Stimulated activated CD8-positive, alpha-beta memory T cell treated with anti-CD3 and anti-CD28 coated beads, Interleukin-7, amount 100 ng/mL, for 24 hours (primary cell): ENCODE measurements at regions not wholly inside any gene's neighbourhood (a gene's known extent, or its start where the extent isn't known, plus 50 kb on each side); places are given as distances from the start of the nearest gene placed in this dataset.
A peak's percentile ranks its signal among the peaks of the same experiment; 100 is the strongest.
"Not testable (repeated sequence)": the region's sequence is repeated elsewhere in the genome, so short reads cannot be mapped to it uniquely, and the experiment has no call there.

Experiments
- DNase-seq: peaks from one replicate; pipeline ENCODE4 v3.0.0-alpha.2; 2020; ENCODE audit warnings: low read depth

DNA sequence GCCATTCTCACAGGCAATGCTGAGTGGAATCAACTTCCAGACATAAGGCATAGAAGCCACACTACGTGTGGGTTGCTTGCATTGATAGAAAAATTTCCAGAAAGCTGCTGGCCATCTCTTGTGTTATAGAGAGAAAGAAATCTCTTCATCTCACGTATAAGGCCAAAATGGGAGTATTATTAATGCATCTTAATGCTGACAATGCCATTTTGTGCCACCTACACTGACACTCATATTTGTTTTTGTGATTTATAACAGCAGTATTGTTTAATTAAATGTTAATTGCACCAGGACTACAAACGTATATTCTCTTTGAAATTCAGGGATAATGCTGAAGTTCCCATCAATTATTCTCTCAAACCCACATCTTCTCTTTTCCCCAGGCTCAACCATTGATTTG lies 56.1 kb upstream of the TMEM132D start:
- DNase-seq = no peak

DNA sequence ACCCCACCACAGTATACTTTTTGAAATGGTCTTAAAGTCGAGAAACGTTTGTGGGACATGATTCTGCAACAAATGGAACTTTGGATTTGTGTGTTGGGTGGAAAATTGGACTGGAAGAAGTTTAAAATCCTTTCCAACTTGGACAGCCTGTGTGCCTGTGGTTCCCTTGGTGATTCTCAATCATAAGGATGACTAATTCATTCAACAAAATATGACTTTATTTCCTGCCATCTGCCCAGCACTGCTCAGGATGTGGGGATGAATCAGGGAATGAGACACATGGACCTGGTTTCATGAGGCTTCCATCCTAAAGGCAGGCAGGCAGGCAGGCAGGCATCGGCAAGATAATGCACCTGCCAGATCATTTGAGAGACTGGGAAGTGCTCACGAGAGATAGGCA lies 57.3 kb upstream of the TMEM132D start:
- no peak for DNase-seq

DNA sequence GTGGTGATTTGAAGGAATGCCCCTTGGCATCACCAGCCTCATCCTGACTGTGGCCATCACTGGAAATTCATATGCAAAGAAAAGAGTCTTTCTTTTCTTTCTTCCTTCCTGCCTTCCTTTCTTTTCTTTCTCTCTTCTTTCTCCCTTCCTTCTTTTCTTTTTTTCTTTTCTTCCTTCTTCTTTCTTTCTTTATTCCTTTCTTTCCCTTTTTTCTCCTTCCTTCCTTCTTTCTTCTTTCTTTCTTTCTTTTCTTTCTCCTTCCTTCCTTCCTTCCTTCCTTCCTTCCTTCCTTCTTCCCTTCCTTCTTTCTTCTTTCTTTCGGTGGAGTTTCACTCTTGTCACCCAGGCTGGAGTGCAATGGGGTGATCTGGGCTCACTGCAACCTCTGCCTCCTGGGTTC lies 58.0 kb upstream of the TMEM132D start:
- no peak for DNase-seq

DNA sequence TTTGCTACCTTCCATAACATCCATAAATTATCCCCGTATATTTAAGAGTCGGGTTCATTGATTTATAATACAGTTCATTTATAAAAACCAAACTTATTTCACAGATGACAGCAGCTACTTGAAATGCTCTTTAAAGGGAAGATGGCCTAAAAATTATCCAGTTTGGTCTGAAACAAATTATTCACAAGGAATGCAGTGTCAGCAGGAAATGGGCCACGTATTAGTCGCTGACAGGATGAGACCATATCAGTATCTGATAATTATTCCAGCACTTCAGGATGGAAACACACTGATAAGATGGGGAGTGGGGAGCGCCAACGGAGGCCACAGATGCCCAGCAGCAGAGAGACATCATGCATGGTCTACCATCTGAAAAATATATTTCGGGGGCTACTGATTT lies 60.5 kb upstream of the TMEM132D start:
- no peak for DNase-seq

DNA sequence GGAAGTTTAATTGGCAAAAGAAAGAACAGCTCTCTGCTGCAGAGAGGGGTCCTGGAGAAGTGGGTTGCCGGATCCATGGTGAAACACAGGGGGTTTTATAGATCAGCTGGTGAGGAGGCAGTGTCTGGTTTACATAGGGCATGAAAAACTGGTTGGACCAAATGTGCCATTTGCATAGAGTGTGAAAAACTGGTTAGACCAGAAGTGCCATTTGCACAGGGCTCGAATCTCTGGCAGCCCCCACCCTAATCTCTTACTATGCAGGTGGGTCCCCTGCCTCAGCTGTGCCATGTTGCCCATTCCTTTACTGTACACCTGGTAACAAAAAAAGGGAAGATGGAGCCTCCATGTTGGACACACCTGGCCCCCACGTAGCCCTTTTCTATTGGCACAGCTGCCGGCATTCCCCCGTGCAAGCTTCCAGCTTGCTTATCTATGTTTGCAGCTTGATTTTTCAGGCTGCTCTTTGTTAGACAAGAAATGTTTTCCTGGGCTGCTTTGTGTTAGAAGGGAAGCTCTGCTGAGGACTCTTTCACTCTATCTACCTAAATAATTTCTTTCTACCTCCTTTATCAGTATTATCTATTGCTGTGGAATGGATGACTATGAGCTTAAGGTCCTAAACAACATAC lies 61.1 kb upstream of the TMEM132D start:
- no peak for DNase-seq

DNA sequence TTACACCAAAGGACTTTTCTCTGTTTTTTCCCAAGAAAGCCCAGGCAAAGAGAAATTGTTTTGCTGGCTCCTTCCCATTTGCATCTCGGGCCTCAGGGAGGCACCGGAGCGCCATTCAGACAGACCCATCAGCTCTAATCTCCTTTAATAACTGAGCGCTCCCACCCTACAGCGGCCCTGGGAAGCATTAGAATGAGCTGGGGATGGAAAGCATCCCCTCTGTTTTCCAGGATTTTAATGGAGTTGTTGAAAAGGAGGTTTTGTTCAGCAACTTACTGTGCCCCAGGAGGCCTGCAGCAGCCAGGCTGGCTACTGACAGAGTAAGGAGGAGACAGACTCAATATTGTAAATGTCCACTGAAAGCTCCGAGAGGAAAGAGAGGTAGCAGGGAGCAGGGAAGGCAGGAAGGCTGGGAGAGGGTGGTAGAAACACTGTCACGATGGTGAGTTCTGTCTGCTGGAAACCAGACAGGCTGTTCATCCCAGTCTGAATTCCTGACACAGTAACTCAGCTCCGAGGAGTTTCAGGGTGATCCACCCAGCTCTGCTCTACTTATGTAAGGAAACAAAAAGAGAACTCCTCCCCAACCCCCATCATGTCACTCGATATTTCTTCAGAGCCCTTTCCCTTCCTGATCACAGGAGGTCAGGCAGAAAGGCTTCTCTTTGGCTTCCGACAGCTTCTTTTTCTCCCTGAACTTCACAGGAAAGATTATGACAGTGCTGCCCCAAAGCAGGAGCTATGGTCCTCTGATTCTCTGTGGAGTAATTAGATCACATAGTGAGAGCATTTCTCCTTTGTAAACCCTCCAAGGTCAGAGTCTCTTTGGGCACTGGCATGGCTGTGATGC lies 62.5 kb upstream of the TMEM132D start:
- DNase-seq = no peak

DNA sequence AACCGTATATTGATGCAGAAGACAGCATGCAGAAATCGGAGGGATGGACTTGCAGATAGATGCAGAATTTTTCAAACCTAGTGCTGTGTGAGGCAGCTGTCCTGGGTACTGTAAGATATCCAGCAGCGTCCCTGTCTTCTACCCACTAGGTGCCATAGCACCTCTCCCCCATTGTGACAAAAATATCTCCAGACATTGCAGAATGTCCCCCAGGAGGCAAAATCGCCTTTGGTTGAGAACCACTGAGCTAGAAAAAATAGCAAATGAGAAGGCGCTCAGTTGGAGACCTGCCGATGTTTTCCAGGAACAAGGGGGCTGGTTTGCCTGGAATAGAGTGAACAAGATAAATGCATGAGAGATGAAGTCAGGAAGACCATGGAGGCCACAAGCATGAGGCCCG lies 67.9 kb upstream of the TMEM132D start:
- DNase-seq = no peak

DNA sequence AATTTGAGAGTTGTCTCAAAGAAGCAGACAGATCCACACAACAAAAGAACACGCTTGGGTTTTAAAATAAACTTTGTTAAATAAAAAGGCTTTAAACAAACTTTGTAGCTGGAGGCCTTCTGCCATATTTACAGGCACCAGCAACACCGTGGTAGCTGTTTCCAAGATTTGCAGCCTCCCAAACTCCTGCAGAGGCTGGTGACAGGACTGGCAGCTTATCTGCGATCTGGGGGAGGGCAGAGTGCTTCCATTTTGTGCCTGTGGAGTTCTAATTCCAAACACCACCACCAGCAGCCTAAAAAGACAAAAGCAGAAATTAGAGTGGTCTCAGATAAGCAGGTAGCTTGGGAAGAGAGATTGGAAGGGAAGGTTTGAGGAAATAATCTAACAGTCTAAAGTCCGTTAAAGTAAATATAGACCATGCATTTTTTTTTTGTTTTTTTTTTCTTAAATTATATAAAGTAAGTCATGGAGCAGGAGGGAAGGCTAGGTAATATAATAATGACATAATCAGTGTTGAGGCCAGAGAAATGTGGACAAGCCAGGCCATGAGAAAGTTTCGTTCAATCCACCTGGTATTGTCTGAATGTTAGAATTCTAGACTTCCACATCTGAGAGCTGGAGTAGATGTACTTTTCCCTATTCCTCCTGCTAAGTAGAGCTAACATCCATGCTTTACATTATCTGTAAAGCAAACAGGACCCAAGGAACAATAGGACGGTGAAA lies 69.6 kb upstream of the TMEM132D start:
- DNase-seq = no peak

DNA sequence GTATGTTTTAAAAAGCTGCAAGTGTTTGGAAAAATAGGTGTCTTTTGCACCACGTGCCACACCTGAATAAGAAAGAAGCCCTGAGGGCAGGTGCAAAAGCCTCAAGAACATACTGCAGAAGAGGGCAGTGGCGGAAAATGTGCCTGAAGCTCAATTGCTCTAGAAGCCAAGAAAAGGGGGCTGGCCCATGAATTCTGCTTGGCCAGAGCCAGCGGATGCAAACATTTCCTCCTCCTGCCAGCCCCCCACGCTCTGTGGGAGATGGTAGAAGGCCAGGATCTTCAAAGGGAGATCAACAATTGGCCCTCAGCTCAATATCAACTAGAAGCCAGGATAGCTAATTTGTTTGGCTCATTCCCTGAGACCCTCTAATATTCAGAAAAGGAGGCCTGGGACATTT lies 80.3 kb upstream of the TMEM132D start:
- DNase-seq = no peak

DNA sequence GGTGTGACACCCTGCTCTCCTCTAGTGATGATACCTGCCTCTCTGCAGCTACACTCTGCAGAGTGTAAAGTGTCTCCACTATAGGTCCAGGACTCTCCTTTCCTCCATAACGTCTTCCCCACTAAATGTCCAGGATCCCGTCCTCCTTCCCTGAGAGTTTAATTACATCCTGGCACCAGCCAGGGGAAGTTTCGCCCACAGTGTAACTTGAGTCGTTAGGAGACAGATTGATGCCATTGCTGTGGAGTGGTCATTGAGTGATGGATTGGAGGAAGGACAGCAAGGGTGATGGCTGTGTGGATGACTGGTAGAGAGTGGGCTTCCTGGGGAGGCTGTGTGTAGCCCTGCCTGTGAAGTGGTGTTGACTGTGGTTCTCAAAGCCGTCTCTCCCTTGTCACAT lies 84.0 kb upstream of the TMEM132D start:
- DNase-seq = no peak

DNA sequence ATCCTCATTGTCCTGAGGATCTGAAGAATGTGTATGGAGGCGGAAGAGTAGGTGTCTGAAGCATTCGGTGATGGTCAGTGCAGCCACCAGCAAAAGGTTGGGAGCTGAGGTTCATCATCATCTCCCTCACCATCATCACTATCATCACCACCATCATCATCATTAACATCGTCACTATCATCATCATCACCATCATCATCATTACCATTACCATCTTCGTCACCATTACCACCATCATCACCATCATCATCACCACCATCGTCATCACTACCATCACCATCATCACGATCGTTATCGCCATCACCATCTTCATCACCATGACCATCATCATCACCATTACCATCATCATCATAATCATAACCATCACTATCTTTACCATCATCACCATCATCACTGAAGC lies 90.8 kb upstream of the TMEM132D start:
- no peak for DNase-seq

DNA sequence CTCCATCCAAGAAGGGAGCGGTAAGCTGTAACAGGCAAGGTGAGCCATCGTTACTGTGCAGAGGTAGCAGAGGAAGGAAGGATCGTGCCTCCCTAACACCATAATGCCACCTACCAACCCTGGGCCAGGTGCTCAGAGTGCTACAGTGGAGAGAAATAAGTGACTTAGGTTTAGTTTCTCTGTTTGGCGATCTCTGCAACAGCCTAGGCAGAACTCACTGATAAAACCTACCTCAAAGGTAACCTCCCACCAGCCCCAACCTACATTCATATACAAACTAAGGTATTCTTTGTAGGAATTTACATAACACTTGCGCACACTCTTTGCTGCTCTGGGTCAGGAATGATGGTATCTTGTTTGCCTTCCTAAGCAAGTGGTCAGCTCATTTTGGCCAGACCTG lies 93.4 kb upstream of the TMEM132D start:
- no peak for DNase-seq

DNA sequence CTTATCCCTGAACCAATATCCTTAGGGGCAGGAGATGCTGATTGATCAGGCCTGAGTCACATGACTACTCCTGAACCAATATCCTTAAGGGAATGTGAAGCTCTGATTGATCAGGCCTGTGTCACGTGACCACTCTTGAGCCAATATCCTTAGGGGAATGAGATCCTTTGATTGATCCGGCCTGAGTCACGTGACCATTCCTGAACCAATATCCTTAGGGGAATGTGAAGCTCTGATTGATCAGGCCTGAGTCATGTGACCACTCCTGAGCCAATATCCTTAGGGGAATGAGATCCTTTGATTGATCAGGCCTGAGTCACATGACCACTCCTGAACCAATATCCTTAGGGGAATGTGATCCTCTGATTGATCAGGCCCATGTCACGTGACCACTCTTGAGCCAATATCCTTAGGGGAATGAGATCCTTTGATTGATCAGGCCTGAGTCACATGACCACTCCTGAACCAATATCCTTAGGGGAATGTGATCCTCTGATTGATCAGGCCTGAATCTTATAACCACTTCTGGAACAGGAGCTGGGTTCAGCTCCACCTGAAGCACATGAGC lies 100.6 kb upstream of the TMEM132D start:
- DNase-seq = not testable (repeated sequence)

DNA sequence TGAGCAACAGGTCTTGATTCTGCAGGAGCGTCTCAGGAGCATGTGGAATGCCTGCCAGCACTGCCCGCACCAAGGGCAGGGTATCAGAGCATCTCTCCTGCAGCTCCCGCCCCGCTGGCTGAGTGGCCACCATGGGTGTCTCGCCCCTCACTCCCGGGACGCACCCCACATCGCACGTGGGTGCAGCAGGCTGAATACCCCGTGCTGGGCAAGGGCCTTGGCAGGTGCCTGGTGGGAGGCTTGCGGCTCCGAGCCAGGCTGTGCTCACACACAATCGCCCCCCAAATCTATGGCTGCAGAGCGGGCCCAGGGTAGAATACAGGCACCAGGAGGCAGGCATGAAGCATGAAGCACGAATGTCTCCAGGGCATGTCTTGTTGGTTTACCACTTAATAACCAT lies 103.9 kb upstream of the TMEM132D start:
- DNase-seq = no peak

DNA sequence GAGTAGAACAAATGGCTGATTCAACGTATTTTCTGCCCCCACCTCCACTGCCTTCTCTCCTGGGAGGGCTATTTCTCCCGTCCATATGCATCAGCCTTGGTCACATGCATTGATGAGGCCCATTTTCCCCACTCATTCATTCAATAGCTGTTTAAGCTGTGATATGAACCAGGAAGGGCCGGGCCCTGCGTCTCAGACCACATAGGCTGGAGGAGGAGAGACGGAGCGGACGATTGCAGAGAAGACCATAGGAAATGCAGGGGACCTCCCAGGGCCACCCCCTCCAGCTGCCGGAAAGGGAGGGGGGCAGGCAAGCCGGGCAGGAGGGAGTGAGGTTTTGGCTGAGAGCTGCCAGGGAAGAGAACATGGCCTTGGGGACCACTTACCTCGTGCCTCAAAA lies 104.4 kb upstream of the TMEM132D start:
- DNase-seq = no peak

DNA sequence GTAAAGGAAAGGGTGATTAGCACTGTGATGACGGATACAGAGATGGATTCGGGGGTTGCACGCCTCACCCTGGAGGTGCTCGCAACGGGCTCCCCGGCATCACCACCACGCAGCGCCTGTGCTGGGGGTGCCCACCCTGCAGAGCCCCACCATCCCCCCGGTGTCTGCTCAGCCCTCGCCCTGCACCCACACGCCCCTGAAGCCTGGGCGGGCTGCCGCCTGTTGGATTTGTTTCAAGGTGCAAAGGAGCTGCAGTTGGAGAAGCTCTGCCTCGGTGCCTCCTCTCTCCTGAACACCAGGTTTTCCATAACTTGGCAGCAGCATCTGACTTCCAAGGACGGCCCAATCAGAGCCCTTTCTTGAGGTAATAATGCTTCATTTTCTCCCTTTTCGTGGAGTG lies 106.1 kb upstream of the TMEM132D start:
- no peak for DNase-seq

DNA sequence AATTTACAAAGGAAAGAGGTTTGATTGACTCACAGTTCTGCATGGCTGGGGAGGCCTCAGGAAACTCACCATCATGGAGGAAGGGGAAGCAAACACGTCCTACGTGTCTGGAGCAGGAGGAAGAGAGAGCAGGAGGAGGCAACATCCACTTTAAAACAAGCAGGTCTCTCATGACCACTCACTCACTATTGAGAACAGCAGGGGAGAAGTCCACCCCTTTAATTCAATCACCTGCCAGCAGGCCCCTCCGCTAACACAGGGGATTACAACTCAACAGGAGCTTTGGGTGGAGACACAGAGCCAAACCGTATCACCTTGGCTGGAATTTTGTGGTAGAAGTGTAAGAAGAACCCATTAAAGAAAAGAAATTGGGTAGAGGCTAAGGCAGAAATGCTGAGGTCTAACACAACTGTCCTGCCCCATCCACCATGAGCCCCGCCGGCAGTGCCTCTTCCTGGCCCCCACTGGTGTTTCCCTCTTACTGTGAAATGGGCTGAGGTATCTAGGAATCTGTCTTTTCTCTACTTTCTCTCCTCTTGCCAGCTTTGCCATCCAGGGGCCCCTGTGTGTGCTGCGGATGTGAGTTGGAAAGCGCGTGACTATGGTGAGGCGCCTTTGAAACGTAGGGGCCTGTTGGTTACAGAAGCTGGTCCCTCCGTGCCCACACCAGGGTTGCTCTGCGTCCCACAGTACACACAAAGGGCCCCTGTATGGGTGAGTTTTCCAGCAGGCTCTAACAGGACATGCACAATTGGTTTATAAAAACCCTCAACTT lies 108.0 kb upstream of the TMEM132D start:
- no peak for DNase-seq

DNA sequence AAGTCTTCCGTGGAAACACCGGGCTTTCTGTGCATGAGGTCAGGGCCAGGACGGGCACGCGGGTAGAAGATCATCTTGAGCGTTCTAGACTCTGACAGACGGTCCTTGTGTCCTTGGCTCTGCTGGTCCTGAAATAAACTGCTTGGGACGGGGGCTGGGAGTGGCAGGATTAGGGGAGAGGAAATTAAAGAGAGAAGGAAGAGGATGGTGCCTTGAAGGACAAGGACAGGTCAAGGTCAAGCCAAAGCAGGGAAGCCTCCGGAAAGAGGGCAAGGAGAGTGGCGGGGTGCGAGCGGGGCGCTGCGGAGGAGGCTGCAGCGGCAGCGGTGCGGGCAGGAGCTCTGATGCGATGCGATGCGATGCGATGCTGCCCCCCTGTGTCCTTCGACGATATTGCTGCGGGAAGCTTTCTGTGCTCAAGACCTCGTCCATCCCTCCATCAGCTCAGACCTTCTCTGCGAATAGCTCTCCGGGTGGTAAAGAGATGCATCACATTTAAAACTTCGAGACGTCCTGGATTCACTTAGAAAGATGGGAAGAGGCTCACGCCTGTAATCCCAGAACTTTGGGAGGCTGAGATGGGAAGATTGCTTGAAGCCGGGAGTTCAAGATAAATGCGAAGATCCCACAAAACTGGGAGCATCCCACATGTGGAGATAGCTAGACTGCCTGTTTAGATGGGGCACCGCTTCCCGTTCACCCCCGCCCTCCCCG lies 110.1 kb upstream of the TMEM132D start:
- peak; percentile 21 for DNase-seq

DNA sequence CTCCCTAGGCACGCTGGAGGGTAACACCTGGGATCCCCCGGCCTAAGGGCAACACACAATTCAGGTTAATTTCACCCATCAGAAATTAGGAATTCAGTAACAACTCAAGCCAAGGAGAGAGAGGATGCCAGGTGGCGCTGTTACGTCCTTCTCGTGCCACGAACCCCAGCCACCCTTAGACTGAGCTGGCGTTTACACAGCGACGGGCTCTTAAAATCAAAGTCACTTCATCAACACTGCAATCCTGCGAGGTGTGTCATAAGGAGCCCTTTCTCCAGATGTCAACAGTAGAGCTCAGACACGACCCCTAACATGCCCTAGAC lies 110.6 kb upstream of the TMEM132D start:
- DNase-seq = no peak

DNA sequence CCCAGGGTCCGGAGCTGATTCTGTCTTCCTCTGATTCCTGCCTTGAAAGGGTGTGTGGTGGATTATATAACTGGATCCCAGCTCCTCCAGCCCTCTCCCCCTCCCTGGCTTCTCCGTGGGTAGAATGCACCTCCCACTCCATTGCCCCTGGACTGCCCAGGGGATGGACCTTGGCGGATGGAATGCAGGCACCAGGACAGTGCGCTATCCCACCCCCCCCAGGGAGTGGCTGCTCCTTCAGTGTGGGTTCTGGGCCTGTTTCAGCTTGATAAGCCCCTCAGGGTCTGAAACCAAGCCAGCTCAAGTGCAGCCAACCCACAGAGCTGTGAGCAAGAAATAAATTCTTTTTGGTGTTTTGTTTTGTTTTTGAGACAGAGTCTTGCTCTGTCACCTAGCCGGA lies 112.4 kb upstream of the TMEM132D start:
- no peak for DNase-seq

DNA sequence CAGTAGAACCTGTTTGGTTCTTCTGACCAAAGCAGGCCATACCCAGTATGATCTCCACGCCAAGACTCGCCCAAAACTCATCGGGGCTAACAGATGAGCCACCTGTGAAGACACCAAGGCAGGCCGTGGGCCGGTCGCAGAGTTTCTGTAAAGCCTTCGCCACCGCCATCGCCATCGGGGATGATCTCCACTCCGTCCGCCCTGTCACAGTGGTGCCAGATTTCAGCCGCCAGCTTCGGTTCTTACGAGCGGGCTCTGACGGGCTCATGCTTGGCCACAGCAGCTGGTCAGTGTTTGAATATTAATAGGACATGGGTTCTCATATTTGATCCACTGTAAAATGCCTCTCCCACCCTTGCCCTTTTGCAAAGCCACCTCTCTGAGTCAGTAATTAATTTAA lies 113.2 kb upstream of the TMEM132D start:
- DNase-seq = no peak
